Stimulated activated CD4-positive, alpha-beta T cell treated with anti-CD3 and anti-CD28 coated beads, TNF-alpha, amount 100 ng/mL, for 24 hours (primary cell): ENCODE measurements at regions not wholly inside any gene's neighbourhood (a gene's known extent, or its start where the extent isn't known, plus 50 kb on each side); places are given as distances from the start of the nearest gene placed in this dataset.

Source experiments
- DNase-seq, 3 experiments: peaks; one replicate each; pipeline ENCODE4 v3.0.0-alpha.2; 2020; ENCODE audit warnings: low read depth in 3 of 3

DNA sequence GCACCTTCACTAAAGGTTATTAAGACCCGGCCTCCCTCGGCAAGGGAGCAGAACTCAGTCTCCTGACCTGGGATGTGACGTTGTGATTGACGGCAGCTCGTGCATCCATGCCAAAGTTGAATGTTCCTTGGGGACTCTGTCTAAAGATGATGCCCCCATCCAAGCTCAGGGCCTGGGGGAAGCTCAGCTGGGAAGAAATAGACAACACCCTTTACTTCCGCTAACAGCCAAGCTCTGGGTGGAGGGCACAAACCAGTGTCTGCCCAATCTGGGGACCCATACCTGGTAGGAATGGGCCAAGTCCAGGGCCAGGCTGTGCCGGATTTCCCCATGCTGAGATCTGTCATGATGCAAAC is 95.4 kb downstream of the RMI2 start:
- no peak for DNase-seq

DNA sequence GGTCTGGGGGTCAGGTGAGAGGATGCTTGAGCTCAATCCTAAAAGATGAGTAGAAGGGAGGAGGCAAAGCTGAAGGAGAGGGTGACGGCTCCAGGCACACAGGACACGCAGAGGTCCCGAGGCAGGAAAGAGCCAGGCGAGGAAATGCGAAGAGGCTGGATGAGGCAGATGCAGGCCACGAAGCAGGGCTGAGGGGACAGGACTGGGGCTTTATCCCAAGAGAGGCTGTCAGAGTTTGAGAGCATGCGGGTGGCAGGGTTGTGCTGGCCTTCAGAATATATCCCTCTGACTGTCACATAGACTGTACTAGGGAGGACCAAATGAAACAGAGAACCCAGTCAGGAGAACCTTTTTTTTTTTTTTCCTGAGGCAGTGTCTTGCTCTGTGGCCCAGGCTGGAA is 100.2 kb downstream of the RMI2 start:
- DNase-seq = no peak

DNA sequence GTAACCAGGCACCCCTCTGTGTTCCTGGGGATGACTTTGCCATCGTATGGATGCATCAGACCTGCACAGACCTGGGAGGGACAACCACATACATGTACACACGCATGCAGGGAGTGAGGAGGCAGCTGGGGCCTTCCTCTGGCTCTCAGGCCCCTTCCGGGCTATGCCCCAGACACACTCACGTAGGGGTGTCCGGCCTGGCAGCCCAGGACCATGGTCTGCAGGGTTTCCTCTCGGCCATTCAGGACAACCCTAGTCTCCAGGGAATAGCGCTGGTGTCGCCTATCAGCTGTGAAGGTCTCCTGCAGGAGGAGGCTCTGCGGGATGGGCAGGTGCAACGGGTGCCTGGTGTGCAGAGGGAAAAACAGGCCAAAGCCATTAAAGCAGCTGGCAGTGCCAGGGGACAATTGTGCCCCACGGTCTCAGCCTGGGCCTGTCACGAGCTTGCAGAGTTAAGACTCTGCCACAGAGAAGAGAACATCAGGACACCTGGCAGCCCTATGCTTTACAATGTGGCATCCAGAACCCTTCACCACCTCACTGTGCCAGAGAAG is 101.4 kb downstream of the RMI2 start:
- no peak for DNase-seq

DNA sequence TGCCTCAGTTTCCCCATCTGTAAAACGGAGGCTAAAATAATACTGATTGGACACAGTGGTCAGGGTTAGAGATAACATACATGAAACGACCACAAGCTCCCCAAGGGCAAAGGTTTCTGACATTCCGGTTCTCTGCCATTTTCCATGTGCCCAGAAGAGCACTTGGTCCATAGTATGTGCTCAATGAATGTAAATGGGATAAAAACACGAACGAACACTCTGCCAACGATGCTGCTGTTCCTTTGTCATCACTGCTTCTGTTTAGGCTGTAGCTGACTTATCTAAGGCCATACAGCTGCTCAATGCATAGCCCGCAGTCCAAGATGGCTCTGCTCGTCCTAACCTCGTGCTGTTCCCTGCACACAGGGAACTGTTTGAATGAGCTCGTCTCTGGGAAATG is 102.0 kb downstream of the RMI2 start:
- DNase-seq = no peak

DNA sequence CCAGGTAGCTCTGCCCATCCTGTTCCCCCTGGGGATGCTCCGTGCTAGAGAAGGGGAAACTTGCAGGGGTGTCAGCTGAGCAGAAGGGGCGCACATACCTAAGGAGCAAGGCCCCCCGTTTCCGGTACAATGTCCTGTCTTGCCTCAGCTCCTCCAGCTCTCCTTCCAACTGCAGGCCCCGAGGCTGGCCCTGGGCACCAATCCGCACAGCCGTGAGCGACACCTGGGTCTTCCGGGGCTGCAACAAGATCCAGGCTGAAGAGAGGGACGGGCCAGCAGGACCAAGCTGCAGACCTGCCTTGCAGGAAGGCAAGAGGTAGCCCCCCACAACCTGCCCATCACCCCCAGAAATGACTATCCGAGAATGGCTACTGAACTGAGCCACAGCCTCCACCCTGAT is 102.6 kb downstream of the RMI2 start:
- no peak for DNase-seq

DNA sequence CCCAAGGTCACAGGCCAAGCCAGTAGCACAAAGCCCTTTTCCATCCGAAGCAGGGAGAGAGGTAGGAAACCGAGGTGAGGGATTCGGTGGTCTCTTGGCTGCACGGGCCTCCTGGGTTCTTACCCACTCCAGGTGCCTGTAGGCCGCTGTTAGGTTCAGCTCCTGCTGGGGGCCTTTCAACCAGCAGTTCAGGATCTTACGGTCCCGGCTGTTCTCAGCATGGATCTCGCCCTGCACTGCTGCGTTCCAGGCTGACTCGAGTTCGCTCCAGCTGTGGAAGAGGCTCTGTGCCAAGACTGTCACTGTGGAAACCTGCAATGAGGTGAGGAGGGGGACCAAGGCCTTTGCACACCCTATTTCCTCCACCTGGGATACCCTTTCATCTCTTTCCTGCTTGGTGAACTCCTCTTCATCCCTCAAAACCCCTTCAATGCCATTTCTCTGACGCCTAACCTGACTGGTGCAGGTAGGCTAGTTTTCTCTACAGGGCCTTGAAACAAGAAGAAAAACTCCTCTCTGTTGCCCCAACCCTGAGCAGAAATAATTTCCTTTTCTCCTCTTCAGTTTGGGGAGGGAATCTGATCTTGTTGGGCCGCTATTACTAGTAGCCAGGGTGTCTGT is 103.6 kb downstream of the RMI2 start:
- DNase-seq = no peak

DNA sequence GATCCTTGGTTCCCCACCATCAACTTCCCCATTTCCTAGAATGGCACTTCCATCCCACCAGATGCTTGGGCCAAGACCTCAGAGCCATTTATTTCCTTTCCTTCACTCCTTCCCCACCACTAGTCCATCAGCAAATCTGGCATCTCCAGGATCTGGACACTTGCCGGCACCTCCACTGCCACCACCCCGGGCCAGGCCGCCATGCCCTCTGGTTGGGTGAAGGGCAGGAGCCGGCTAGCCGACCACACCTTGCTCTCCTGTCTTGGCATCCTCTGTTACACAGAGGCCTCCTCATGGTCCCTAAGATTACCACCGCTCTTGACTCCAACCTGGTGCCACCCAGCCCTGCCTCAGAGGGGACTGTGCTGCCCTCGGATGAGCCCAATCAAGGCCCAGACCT is 104.5 kb downstream of the RMI2 start:
- DNase-seq = no peak

DNA sequence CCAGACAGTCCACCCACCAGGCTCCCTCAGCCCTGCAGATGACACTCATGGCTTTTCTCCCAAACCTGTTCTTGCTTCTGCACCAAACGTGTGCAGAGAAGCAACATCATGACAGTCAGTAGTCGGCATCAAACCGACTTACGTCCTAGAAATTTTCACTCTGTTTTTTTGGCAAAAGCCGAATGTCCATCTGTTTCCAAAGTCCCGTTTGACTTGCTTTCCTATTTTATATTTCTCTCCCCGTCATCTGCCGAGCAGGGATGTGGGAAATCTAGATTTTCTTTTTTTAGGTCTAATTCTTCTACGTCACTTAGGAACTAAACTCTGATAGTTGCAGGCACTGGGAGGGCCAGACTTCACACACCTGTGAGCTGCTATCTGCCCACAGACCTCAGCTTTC is 104.9 kb downstream of the RMI2 start:
- no peak for DNase-seq

DNA sequence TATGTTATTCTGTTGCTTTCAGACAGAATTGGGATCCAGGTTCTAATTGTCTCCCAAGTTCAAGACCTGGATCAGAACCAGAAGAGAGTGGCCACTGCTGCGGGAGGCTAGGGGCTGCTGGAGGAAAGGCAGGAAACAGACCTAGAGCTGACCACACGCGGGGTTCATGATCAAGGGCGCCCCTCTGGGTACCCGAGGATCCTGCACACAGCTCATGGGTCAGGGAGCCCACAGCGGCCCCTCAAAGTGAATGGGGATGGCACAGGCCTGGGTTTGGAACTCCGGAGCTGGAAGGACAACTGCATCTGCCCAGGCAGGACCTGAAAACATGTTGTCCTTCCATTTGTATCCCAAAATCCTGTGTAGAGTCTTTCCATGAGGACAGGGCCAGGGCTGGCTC is 107.0 kb downstream of the RMI2 start:
- no peak for DNase-seq

DNA sequence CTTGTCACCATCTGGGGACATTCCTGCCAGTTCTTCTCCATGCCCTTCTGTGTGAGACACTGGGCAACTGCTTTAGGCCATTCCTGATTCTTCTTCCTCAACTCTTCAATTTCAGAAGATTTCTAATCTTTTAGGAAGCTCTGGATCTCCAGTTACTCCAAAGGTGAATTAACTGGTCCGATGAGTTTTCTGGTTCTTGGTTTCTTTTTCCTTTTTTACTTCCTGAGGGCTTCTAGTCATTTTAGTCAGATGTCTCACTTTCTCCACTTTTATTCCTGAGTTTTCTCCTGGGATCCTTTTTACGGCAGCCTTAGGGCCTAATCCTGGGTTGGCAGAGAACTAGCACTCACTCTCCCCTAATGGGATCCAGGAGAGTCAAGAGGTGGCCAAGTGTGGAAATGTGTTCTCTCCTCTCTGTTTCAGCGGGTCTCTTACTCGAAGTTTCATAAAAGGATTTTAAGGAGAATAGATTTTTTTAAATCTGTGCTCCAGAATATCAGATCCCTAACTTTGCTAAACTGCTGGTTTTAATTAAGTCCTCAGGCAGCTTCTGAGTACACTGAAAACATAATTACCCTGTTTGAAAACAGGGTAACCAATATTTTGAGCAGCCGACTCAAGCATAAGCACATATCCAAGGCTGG is 107.6 kb downstream of the RMI2 start:
- DNase-seq = no peak

DNA sequence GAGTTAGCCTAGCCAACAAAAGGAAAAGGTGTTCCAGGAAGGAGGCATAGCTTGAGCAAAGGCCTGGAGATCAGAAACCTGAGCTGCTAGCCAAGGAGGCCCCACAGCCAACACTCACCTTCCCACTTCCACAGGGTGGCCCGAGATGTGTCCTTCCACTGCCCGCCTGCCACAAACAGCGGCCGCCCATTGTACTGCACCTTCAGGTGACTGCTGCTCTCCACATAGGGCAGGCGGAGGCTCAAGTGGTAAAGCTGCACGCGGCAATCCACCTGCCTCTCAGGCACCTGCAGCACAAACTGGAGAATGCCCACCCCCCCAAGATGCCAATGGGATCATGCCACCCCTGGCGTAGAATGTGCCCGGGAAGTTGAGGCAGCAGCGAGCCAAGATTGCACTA is 111.5 kb downstream of the RMI2 start:
- DNase-seq = no peak

DNA sequence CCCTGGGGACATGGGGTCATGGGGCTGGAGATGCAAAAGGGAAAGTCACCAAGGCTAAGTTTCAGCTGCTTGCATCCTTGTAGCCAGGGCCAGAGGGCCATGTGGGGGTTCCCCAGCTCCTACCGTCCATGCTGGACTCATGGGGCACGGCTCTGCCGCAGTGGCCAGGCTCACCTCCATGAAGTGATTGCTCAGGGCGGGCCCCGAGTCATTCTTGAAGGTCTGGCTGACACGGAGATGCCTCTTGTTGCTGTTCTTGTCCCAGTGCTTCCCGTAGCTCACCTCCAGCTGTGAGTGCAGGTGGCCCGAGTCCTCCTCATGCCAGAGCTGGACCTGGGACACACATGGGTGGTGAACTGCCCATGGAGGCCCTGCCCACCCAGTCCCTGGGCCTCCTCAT is 114.5 kb downstream of the RMI2 start:
- DNase-seq = no peak

DNA sequence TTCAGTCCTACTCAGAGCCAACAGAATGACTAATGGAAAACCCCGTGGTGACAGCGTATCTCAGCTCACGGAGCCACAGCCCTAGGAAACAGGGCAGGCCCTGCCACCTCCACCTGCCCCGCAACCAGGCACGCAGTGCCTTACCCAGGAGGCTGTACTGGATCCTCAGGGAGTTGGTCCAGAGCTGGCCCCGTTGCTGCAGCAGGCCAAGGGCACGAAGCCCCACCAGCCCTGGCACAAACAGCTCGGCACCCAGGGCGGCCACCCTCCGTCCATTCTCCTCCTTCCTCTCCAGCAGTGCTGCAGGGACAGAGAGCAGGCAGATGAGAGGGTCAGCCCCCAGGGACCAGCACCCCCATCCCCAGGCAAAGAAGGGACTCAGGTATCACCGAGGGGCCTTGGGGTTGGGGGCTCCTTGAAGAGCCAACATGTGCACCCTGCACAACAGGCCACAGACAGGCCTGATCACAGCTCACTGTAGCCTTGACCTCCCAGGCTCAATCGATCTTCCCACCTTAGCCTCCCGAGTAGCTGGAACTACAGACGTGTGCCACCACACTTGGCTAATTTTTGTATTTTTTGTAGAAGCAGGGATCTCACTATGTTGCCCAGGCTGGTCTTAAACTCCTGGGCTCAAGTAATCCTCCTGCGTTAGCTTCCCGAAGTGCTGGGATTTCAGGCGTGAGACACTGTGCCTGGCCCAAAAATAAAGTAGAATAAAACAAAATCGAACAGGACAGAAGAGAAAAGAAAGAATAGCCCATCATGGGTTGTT is 115.7 kb downstream of the RMI2 start:
- DNase-seq = no peak

DNA sequence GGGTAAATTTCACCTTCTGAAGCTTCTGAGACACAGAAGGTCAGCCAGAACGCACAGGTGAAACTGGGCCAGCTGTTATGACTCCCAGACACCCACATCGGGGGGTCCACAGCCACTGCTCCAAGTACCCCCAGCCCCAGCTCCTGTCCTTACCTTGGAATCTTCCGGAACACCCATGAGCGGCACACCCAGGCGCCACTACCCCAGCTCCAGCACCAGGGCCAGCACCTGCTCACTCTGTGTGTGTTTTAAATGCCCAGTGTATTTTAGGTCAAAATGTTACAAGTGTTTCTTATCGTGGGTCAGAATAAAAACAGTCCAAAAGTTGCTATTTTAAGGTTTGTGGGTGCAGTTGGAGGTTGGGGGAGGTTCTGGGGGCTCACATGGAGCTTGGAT is 116.3 kb downstream of the RMI2 start:
- no peak for DNase-seq

DNA sequence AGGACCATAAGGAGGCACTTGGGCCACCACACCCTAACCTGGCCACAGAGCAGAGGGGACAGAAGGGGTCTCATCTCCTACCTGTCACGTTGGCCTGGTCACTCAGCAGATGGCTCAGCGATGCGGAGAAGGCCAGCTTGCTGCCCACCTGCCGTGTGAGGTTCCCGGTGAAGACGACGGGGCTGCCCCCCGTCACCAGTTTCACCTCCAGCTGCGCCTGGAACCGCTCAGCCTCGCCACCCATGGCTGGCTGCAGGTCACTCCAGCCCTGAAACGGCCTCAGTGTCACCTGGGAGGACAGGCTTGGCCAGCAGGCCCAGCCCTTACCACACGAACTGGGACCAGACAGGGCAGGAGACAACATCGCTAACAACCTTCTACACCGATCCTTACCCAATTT is 116.8 kb downstream of the RMI2 start:
- no peak for DNase-seq

DNA sequence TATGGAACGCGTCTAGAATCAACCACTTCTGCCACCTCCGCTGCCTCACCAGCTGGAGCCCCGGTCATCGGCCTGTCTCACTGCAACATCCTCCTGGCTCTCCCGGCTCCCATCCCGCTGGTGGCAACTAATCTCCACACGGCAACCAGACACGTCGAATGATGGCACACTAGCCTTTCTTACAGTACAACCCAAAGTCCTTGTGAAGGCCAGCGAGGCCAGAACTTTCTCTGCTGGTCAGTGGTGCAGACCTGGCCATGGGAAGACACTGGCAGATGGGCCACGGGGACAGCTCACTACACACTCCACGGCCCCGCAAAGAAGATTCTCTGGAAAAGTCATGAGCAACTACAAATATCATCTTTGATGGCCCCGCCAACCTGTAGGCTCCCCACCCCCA is 117.6 kb downstream of the RMI2 start:
- no peak for DNase-seq

DNA sequence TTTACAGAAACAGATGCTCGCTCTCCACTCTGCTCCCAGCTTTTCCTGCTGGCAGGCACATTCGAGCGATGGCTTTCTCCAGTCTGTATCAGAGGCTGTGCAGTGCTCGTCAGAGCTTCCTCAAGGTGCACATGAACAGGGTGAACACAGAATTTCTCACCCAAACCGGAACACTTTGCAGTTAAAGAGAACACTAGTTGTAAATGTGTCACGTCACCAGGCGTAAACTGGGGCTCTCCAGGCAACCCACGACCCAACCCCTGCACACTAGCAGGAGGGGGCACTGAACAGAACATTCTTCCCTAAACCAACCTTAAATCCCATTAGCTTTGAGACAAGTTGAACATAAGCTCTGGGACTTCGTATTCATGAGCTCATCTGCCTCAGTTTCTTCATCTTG is 119.0 kb downstream of the RMI2 start:
- DNase-seq = no peak

DNA sequence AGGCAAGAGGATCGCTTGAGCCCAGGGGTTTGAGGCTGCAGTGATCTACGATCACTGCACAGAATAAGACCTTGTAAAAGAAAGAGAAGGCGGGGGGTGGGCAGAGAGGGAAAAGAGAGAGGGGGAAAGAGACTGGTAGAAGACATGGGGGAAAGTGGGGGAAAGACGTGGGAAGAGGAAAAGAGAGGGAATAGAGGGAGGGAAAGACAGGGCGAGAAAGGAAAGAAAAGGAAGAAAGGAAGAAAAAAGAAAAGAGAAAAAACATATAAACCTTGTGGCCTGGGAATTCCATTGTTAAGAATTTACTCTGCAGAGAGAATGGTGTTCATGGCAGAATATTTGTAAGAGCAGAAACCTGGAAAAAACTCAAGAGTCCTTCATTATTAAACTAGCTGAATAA is 120.4 kb downstream of the RMI2 start:
- DNase-seq = no peak

DNA sequence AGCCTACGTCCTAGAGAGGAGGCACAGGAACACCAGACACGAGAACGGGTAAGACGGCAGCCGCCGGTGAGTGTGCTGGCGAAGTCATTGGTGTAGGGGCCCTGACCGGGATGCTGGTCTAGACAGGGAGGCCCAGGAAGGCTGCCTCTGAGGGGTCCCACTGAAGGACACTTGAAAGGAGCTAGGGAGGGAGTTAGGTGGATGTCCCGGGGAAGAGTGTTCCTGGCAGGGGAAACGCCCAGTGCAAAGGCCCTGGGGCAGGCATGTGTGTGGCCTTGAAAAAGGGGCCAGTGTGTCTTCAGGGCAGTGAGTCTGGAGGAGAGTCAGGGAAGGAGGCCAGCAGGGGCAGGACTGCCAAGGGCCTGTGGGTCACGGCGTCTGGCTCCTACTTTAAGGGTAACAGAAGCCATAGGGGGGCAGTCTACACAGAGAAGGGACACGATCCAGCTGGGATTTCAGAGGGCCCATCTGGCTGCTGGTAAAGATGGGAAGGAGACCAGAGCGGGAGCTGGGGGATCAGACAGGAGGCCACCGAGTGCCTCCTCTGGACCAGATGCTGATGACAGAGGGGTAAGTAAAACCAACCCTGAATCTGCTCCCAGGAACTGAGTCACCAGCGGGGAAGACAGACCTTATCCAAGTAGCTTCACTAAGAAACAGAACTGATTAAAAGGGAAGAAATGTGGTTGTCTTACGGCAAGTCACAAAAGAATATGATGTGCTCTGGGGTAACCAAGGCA is 115.9 kb downstream of the LITAF start:
- DNase-seq = no peak

DNA sequence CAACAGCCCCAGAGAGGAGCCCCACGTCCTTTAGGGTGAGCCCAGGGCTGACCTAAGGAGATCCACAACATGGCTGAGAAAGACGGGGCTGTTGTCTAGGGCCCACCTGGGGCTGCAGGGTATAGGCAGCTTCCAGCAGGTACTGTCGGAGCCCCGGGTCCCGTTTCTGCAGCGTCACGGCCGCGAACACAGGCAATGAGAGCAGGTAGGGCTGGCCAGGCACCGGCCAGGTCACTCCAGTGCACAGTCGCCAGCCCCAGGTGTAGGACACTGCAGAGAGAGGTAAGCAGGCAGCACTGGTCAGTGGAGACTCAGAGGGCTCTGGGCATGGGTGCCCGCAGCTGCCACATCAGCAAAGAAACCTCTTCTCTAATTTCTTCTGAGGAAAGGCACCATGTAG is 115.2 kb downstream of the LITAF start:
- DNase-seq = no peak

DNA sequence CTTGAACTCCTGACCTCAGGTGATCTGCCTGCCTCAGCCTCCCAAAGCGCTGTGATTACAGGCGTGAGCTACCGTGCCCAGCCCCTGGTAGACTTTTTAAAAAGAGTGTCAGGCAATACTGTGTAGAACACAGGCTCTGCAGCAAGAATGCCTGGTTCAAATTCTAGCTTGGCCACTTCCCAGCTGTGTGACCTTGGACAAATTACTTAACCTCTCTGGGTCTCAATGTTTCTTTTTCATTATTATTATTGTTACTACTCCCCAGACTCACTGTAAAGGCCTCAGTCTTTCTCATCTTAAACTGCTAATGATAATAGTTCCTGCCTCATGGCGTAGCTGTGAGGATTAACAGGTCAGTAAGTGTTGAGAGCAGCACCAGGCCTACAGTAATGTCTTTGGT is 114.3 kb downstream of the LITAF start:
- DNase-seq = no peak

DNA sequence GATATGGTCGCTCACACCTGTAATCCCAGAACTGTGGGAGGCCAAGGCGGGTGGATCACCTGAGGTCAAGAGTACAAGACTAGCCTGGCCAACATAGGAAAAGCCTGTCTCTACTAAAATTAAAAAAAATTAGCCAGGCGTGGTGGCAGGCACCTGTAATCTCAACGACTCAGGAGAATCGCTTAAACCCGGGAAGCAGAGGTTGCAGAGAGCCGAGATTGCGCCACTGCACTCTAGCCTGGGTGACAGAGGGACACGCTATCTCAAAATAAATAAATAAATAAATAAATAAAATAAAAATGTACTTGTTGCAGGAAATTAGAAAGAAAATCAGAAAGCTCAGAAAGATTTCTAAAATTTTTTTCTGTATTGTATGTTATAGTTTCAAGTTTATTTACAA is 113.9 kb downstream of the LITAF start:
- no peak for DNase-seq

DNA sequence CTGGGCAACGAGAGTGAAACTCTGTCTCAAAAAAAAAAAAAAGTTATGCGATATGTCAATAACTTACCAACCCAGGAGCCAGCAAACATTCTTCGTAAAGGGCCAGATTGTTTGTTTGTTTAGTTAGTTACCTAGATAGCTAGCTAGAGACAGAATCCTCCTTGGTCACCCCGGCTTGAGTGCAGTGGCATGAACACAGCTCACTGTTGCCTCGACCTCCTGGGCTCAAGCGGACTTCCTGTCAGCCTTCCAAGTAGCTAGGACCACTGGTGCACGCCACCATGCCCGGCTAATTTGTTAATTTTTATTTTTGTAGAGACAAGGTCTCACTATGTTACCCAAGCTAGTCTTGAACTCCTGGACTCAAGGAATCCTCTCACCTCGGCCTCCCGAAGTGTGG is 113.0 kb downstream of the LITAF start:
- DNase-seq = no peak
